ENCODE measurements at regions not wholly inside any gene's neighbourhood (a gene's known extent, or its start where the extent isn't known, plus 50 kb on each side); places are given as distances from the start of the nearest gene placed in this dataset.

DNA sequence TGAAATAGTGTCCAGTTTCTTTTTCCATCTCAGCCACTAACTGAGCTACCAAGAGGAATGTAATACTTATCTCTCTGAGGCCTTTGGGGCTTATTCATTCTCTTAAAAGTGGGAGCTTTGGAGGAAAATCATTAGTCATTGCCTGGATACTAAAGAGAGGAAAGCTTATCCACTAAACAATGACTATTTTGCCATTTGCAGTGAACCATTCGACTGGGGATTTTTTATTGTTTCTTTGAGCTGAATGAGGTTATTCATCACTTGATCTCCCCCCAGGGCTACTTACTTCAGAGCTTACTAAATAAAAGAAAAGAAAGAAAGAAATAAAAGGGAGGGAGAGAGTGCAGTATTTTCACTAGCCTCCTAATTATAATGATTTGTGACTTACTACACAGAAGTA is 1329.5 kb upstream of the TENM3 start:
- no peak for DNase-seq

DNA sequence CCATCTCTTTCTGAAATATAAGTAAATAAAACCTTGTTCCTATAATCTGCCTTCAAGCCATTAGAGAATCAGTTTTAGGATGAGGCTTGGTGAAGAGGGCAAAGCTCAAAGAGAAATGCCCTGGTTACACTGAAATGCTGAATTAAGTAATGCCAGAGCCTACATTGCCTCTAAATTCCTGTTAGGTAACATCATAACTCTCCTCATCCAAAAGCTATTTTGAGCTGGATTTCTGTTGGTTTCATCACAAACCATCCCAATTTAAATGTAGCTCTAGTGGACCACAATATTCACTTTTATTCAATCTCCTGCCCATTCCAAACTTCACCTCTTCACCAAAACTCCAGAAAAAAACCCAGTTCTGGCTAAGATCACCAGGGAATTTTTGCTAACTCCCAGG is 1319.7 kb upstream of the TENM3 start:
- no peak for DNase-seq

DNA sequence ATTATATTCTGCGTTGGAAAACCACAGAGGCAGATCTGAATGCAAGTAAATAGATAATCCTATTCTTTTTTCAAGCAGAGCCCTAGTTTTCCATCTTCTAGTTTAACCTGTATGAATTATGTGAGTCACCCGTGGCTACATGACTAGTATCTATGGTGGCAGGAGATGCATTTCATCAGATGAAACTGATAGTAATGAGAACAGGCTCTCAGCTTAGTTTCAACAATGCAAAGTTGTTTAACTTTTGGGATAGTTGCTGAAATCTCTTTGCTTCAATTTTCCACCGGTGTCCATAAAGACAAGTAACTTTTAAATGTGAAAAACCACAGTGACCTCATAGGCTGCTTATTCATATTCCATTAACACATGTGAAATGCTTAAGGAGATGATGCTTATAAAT is 1317.4 kb upstream of the TENM3 start:
- DNase-seq: no peak

DNA sequence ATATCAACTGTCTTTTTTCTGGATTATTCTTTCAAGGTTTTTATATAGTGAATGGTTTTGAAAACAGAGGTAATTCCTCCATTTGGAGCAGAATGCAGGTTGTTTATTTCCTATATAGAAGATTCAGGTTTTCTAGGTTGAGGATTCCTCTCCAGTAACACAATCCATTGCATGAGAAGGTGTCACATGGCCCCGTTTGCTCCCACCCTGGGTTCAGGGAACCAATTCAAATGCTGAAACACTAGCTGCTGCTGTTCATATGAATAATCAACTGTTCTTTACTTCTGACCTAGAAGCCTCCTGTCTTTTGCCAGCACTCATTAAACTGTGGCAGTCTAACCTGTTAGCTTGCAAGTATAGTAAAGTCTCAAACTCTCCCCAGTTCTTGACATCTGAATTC is 1316.9 kb upstream of the TENM3 start:
- DNase-seq: no peak

DNA sequence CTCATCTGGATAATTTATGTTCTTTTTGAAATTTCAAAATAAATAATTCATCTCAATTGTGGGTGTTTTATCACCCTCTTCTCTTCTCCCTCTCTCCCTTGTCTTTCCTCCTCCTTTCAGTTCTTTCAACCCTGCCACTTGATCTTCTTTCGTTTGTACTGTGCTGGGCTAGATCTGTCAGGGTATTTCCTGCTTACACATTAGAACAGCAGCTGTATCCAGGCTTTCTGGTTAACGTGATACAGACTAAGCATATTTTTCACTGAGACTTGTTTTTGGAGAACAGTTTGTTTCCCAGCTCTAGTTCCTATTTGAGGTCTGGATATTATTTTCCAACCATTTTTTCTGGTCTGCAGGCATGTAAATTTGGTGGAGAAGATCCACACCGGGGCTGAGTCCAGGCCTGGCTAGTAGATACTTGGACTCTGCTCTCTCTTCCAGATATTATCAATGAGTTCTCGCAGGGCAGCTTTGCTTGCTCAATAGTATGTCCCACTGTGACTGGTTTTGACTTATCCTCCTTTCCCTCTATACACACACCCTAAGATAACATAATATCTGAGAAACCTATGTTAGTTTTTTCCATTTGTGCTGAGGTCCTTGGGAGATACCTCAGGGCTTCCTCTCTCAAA is 1310.7 kb upstream of the TENM3 start:
- no peak for DNase-seq

DNA sequence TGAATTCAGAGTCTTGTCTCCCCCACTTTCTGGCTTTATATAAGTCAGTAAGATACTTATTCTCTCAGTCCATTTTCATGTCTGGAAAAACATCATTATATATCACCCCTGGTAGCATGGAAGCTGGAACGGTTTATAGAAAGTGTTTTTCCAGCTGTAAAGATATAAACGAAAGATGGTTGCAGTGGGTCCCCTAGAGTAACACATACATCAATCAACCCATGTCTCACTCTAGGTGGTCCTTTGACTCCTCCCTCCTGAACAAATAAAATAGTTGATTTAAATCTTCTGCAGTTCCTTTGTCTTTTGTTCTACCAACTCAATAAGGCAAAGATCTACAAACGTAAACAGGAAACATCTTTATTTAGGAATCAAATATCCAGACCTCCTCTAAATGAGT is 1306.1 kb upstream of the TENM3 start:
- DNase-seq: no peak

DNA sequence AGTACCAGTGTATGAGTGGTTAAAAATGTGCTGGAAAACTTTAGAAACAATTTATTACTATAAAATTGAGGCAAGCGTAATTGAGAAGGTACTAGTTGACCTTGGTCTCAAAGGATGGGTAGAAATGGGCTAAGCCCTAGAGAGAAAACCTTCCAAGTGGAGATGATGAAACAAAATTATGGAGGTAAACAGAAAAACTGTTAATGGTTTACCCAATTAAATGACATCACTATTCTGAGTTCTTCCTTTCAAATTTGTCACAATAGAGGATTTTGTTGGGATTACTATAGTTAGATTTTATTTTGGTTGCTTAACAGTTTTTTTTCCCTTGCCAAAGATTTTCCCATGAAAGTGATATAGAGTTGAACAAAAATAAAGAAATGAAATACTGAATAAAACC is 1302.5 kb upstream of the TENM3 start:
- DNase-seq: no peak

DNA sequence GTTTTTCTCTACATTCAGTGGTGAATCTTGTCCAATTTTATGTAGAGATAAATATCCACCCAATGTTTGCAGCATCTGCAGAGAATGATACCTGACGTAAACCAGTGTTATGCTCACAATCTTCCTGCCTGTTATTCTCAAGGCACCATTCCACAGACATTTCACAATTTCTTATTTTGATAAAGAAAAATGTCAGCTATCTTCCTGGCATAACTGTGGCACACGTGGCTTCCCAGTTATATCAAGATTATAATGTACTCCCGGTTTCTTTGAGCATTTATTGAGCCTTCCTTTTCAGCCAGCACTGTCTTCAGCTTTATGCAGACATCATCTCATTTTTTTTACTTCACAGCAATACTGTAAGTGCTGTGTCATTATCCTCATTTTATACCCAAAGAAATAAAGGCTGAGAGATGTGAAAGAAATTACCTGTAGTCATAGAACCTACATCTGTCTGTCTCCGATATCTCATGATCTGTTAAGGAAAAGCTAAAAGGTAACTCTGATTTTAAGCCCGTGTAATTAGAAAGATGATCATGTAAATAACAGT is 1300.8 kb upstream of the TENM3 start:
- DNase-seq: no peak

DNA sequence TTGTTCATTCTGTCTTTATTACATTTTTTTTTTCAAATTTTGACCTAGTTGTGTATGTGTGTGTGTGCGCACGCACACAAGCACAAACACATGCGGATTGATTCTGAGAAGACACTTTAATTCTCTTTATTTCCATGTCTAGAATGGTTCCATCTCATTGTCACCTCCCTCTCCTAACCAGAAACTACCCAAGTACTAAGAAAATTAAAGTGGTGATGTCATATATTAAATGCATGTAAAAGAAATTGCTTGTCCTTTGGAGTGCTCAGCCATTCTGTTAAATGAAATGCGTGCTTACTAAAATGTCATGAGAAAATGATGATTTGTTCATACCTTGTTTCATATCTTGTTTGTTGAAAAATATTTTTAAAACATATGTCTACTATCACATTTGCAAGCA is 1297.0 kb upstream of the TENM3 start:
- DNase-seq: no peak

DNA sequence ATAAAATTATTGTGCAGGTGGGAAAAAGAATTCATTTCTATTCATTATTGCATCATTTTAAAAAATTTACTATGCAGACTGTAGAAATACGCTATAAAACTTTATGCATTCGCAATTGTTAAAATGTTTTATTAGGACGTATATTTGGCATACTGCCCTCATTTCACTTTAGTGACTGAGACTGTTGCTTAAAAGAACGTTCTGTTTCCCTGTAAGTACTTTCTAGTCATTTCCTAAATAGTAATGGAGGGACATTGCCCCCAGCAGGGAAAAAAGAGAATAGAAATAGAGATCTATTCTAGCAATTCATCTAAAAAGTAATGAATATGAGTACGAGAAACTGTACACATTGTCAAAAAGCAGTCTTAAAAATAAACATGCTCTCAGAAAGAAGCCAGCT is 1295.8 kb upstream of the TENM3 start:
- DNase-seq: no peak

DNA sequence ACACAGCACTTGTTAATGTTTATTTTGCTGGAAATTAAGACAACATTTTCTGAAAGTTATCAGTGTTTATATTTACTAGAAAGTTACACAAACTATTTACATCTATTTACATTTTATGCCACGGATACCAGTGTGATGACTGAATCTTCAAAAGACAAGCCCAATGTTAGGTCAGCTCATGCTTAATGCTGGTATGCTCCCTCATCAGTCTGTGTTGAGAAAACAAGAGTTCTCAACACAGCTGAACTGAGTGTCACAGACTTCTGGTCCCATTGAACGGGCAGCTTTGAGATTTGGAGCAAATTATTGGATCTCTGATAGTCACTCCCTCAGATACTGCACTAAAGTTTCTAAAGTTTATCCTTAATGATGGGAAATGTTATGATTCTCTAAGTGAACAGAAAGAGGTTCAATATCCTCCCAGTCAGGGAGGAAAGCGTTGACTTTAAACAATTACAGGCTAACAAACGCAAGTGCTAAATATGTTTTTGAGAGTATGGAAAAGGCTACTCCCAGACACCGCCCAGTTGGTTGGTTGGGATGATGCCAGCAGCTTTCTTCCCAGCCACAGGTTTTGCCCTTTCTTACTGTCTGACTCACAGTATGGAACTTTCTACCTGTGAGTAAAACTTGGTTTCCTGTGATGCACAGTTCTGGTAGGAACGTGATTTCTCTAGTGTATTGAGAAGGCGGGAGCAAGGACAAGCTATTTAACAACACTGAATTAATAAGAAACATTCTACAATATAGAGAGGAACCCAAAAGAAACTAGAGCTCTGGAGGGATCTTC is 1293.6 kb upstream of the TENM3 start:
- DNase-seq: no peak

DNA sequence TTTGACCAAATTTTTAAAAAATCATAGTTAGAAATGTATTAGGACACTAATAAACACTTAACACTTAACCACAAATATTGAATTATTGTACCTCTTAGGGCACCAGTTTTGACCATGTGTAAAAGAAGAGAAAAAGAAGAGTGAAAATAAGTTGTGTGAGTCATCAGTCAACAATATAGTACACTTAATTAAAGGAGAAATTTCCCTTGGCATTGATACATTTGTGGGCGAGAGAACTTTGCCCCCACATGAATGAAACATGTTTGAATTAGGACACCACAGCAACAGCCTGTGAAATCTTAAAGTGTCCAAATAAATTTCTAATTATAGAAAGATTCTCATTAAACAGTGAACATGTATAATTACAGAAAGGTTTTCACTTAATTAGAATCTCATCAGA is 1292.8 kb upstream of the TENM3 start:
- DNase-seq: no peak

DNA sequence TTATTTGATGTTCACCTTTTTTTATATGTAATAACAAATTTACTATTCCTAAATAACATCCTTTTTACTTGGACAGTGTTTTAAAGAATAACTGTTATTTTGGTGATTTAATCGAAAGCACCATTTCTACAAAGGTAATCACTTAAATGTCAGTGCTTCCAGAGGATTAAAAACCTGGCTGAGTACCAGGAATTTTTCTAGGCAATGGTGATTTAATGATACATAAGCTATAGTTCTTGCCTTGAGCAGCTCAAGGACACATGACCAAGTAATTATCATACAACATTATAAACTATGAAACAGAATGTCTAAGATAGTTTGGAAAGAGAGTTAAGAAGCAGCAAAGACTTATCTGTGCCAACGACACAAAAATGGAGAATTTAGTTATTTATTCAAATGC is 1291.9 kb upstream of the TENM3 start:
- DNase-seq: no peak

DNA sequence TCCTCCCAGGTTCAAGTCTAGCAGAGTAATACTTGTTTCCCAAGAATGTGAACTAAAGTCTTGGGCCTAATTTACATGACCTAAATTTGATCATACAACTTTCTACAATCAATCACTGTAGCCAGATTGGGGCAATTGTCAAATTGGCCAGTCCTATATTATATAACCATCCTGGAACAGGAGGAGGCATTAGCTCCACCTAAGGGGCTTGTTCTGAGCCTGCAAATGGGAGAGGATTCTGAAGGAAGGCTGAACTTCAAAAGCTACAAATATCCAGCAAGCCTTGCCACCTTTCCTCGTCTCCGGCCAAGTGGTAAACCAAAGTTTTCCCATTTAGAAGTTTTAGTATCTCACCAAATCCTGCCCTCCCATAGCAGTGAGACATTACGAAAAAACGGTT is 1289.6 kb upstream of the TENM3 start:
- DNase-seq: no peak

DNA sequence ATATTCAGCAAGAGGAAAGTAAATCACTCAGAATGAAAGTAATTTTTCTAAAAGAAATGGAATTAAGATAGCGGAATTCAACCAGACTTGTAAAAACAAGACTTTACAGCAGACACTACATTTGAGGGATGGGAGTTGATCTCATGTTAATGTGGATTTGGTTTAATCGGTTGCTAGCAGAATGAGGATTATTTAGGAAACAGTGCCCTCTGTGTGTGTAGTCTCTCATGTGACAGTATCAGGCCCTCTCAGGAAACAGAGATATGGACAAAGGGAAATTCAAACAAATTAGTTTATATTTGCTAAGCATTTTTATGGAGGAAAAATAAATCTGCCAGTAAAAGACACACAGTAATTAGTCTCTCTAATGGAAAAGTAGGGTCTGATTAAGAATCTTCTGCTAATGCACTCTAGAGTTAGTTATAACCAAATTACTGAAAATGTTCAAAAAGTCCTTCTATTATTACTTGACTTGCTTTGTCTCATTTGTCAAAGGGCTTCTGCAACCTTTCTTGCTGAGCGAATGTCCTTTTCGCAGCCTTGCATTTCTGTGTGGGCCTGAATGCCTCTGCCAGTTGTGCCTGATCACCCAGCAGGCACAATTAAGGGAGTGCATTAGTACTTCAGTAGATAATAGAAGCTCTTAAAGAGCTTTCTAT is 1282.3 kb upstream of the TENM3 start:
- DNase-seq: no peak

DNA sequence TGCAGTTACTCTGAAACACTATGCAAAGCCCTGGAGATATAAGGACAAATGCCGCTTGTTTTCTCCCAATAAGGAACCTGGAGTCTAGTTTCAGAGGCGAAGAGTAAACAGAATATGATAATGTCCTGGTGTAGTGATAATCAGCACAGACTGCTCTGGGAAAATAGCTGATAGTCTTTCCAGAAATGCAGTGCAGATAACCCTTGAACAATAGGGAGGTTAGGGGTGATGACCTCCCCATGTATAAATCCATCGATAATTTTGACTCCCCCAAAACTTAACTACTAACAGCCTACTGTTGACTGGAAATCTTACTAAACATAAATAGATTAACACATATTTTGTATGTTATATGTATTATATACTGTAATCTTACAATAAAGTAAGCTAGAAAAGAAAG is 1280.9 kb upstream of the TENM3 start:
- DNase-seq: no peak

DNA sequence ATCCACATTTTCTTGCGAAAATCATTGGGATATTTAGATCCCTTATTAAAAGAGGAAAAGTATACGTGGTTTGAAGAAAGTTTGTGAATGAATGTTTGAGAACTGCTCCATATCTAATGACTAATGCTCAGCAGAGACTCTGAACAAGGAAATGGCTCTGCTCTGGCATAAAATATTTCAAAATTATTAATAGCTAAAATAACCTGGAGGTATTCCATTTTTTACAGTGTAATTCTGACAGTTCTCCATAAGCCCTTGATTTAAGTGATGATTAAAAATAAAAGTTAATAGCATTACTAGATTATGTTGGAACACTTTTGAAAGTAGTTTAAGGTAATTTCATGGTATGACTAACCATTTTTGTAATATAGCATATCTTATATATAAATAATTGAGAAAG is 1276.9 kb upstream of the TENM3 start:
- no peak for DNase-seq

DNA sequence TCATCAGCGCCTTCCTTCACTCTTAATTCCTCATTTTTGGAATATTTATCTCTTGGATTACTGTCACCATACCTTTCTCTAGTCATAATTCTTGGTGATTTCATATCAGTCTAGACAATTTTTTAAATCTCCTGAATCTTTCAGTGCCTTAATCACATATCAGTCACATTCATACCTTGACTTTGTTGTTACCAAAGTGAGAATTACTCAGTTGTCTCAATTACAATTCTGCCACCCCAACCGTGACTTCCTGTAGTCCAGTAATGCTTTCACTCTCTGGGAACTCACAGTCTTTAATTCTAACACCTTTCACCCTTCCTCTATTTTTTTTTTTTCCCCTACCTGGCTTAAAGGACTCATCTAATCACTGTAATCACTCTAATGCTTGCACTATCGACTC is 1275.3 kb upstream of the TENM3 start:
- no peak for DNase-seq

DNA sequence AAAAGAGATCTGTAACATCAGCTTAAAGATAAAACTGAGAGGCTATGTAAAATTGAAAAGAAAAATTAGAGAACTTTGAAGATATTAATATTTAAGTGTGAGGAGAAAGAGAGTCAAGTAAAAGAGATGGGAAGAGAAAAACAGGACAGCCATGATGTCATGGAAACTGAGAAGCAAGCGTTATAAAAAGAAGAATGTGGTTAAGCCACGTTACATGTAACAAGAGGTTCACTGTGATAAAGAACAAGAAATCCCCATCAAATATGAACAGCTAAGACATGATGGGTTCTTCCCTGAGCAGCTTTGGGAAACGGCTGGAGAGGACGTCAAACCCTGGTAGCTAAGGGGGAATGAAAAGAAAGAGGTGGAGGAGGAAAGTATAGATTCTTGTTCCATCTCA is 1269.3 kb upstream of the TENM3 start:
- DNase-seq: no peak

DNA sequence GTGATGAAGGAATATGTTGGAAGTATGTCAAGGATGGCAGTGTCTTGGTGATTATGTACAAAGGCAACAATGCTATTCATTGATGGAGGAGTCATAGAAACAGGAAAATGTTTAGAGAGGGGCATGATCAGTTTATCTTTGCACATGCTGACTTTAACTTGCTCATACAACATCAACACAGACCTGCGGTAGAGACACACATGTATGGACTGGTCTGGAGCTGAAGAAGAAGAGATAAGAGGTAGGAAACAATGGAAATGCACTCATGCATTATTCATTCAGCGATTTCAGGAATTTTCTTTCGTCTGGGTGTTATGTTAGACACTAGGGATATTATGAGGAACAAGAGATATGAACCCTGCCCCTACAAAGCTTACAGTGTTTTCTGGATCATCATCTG is 1252.3 kb upstream of the TENM3 start:
- no peak for DNase-seq

DNA sequence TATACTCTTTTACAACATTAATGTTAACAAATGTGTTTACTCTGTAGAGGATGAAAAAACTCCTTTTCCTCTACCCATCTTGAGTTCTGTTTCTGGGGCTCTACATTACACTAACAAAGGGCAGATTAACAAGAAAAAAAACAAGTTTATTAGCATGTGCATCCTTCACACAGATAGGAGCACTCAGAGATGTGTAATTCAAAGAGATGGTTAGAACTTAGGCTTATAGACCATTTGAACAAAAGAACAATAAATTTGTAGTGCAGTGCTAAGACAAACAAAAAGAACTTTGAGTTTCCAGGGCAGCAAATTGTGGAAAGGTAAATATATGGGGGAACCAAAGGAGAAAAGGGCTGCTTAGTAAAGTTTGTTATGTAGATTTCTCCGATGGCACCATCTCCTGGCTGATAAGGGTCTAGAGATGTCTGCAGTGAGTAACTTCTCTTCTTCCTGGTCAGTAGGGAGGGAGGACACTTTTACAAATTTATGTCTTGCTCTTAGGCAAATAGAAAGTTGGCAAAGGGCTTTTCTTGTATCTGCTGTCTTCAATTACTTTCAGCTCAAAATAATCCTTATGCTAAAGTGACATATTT is 1249.9 kb upstream of the TENM3 start:
- DNase-seq: no peak

DNA sequence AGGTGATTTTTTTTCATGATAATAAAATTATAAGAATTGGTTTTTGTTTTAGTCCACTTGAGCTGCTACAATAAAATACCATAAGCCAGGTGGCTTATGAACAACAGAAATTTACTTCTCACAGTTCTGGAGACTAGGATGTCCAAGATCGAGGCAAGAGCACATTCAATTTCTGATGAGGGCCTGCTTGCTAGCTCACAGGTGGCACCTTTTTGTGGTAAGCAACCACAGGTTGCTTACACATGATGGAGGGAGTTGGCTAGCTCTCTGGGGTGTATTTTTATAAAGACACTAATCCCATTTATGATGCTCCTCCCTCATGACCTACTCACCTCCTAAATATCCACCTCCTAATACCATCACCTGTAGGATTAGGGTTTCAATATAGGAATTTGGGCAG is 1248.5 kb upstream of the TENM3 start:
- no peak for DNase-seq

DNA sequence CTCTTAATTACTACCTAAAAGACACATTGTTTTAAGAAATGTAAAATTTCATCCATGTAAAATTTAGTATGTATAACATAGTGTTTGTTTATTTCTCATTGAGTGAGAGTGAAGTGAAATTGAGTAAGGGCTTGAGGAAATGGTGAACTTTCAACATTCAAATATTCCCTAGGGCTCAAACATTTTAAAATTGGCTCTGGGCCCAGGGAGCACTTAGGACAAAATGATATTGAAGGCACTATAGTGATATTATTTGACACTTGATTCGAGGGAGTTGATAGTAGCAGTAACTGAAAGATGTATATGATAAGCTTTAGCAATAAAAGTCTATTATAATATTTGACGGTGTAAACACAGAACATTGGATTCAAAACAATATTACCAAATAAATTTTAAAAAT is 1244.0 kb upstream of the TENM3 start:
- DNase-seq: no peak

DNA sequence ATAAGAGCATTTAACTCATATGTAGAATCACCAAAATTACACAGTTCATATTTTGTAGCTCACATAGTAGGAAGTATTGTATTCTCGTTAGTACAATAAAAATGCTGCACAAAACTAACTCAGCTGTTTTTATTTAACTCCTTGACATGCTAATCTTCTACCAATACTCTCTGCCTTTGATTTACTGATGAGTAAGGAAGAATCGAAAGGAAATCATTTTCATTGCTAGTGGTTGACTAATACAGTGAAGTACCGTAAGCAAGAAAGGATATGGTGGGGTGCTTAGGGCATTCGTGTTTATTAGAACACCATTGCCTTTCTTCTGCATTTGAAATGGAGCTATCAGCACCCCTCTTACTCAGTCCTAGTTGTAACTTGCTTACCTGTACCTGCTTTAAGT is 1239.1 kb upstream of the TENM3 start:
- no peak for DNase-seq

Data from activated T-cell treated with anti-CD3 and anti-CD28 coated beads for 4 hours (primary cell).